Heart left ventricle (tissue), 16 donors: ENCODE measurements at regions not wholly inside any gene's neighbourhood (a gene's known extent, or its start where the extent isn't known, plus 50 kb on each side); places are given as distances from the start of the nearest gene placed in this dataset.
A peak's percentile ranks its signal among the peaks of the same experiment; 100 is the strongest.

Experiments
- ATAC-seq, 4 donors: fragments of 200-7000 bp; cut with Tn5 transposase; one replicate each; pipeline ENCODE4 v1.9.1; 2020 to 2022; ENCODE audit warnings: moderate library complexity in 4 of 4, mild to moderate bottlenecking in 3 of 4, moderate number of reproducible peaks in 1 of 4
- DNase-seq, 5 donors: peaks; one replicate each; pipeline ENCODE4 v3.0.0-alpha.2; 2020
- H3K27ac ChIP-seq, 12 donors: fragments of 200-600 bp; sonication (generic) in 4 of 12; one replicate each; pipeline versions ENCODE4 v1.5.0 to v1.8.0; 2016 to 2022; ENCODE audit warnings: mild to moderate bottlenecking in 2 of 12
- H3K27me3 ChIP-seq, 9 donors: fragments of 200-600 bp; sonication (generic) in 2 of 9; one replicate each; pipeline versions ENCODE4 v1.5.1 to v1.8.0; 2016 to 2022; ENCODE audit warnings: mild to moderate bottlenecking in 3 of 9
- H3K36me3 ChIP-seq, 9 donors: fragments of 200-600 bp; sonication (generic) in 2 of 9; one replicate each; pipeline versions ENCODE4 v1.5.0 to v1.8.0; 2018 to 2022; ENCODE audit warnings: mild to moderate bottlenecking in 2 of 9
- H3K4me1 ChIP-seq, 12 donors: fragments of 200-600 bp; sonication (generic) in 4 of 12; one replicate each; pipeline versions ENCODE4 v1.5.0 to v1.8.0; 2016 to 2022; ENCODE audit warnings: mild to moderate bottlenecking in 3 of 12
- H3K4me3 ChIP-seq, 12 donors: fragments of 200-600 bp; sonication (generic) in 4 of 12; one replicate each; pipeline versions ENCODE4 v1.5.0 to v1.8.0; 2017 to 2022; ENCODE audit warnings: mild to moderate bottlenecking in 9 of 12, moderate library complexity in 4 of 12
- H3K9me3 ChIP-seq, 12 donors: fragments of 200-600 bp; sonication (generic) in 4 of 12; one replicate each; pipeline versions ENCODE4 v1.5.0 to v1.8.0; 2016 to 2022; ENCODE audit warnings: mild to moderate bottlenecking in 1 of 12
- POLR2A ChIP-seq, 2 donors: fragments of 450-650 bp; IDR thresholded peaks; one replicate each; pipeline ENCODE4 v1.6.1; 2017; ENCODE audit warnings: antibody characterized with exemption in 2 of 2, mild to moderate bottlenecking in 2 of 2, moderate library complexity in 2 of 2
- whole genome bisulfite sequencing, 4 donors: extraction: QIAGEN DNeasy Blood & Tissue Kit in 2 of 4; methylation state at CpG; one replicate each; pipeline versions ENCODE4 v1.1.5 to v1.1.7; 2013 to 2018; 5-methylcytosine and 5-hydroxymethylcytosine counted together
- intact Hi-C, 10 donors: fragments of 100-400 bp; cut with DNase I; formaldehyde crosslinking; loops; one replicate each; pipeline versions ENCODE4 v1.11.1 to v1.14.2; 2022
- TF ChIP-seq, protein P1 (sequence below), 12 donors: fragments of 200-600 bp; sonication (generic) in 4 of 12; IDR thresholded peaks; one replicate each; pipeline versions ENCODE4 v1.5.0 to v1.8.0; 2018 to 2022; ENCODE audit warnings: antibody characterized with exemption in 12 of 12, mild to moderate bottlenecking in 5 of 12
- donor health status: ischemic (EF 13 %, LVEDD 7.1; RV severe dilation, severe dysfunction).
- donor health status: healthy with polysubstance abuse.
- donor health status: DM: no; HTN: yes; CAD: no.
- donor health status: DM: no; HTN: no; CAD: no.
- donor health status: ischemic (EF 25% LVEDD 6.9; RV normal size, moderate dysfunction).
- donor health status: ischemic (EF 25% LVEDD 5.7; RV mildly dilated, moderate dysfunction).
- donor health status: healthy.
- donor health status: DM: yes; HTN: yes; CAD: no.
- donor health status: ischemic (EF 35%, LVEDD 5.7; RV mildly dilated, moderate dysfunction).
- donor health status: nonischemic (EF 11% LVEDD 7.7; RV severe dilation, severe dysfunction).
- donor health status: DM: yes; HTN: yes; CAD: no.
- donor health status: PGD.
- donor health status: ischemic (EF 29% LVEDD 5.4; RV normal size, mild dysfunction).
- donor health status: nonischemic (EF 23%, LVEDD 6.1; RV moderate dilation, normal function).

DNA sequence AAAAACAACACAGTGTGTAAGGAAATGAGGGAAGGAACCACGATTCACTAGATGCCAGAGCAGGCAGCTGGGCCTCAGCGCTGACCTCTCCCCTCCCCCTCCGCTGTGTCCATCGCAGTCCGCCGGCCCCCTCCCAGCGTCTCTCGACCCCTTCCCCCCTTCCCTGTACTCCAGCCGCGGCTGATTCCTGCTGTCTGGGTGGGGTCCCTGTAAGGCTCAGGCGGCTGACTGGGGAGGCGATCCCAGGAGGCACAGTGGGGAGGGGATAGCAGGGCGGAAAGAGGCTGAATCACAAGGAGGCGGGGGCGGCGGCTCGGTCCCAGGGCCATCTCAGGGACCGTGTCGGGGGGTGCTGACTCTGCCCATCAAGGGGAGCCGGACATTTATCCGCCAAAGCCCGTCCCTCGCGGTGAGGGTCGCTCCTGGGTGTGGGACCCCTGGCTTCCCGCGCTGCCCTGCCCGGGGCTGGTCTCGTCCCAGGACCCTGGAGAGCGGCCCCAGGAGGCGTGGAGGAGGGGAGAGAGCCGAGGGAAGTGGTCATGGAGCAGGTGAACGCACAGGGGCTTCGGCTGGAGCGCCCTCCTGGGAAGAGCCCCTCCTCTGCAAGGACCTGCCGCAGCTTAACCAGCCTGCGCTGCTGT, 241.9 kb downstream of the PTPRU start:
- intact Hi-C loops = no loop called here
- H3K4me1 ChIP-seq = no peaks in the 10 kb centered on the region
- no peak for TF ChIP-seq POLR2A (IDR thresholded peaks at IDR 0.05)
- TF ChIP-seq, protein P1, sequence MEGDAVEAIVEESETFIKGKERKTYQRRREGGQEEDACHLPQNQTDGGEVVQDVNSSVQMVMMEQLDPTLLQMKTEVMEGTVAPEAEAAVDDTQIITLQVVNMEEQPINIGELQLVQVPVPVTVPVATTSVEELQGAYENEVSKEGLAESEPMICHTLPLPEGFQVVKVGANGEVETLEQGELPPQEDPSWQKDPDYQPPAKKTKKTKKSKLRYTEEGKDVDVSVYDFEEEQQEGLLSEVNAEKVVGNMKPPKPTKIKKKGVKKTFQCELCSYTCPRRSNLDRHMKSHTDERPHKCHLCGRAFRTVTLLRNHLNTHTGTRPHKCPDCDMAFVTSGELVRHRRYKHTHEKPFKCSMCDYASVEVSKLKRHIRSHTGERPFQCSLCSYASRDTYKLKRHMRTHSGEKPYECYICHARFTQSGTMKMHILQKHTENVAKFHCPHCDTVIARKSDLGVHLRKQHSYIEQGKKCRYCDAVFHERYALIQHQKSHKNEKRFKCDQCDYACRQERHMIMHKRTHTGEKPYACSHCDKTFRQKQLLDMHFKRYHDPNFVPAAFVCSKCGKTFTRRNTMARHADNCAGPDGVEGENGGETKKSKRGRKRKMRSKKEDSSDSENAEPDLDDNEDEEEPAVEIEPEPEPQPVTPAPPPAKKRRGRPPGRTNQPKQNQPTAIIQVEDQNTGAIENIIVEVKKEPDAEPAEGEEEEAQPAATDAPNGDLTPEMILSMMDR (IDR thresholded peaks at IDR 0.05) = no peak
- no peak for DNase-seq
- ATAC-seq = peak in 1 of 4 donors; percentile 33
- no peak overlapping the region for H3K4me3 ChIP-seq
- H3K27me3 ChIP-seq = peaks cover 6 to 67% (median 29%) of the 10 kb centered on the region in 9 donors
- 3 to 5% (median 3%) methylated on average over 18 to 37 of the region's 37 CpGs for WGBS, 4 donors
- no peaks in the 10 kb centered on the region for H3K36me3 ChIP-seq
- no peak overlapping the region for H3K27ac ChIP-seq
- H3K9me3 ChIP-seq = peaks cover 0 to 5% (median 0%) of the 10 kb centered on the region in 12 donors

DNA sequence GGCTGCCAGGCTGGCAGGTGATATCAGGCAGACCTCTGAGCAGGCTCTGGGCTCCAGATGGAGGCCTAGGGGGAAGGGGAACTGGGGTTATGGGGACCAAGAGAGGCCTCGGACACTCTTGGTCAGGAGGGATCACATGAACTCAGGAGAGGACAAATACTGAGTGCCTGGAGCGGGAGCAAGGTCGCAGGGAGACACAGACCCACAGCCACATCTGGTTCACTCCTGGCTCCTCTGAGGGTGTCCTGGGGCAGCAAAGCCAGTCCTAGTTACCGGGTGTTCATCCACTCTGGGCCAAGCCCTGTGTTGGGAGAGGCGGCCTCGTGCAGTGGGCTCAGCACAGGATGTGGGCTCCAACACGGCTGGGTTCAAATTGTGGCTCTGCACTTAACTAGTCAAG, 239.0 kb downstream of the PTPRU start:
- no peak for ATAC-seq
- WGBS, 4 donors = 53 to 59% (median 58%) methylated on average over 7 of the region's 7 CpGs
- Histone ChIP-seq H3K27ac (no peak overlapping the region), H3K36me3 (no peaks in the 10 kb centered on the region), H3K4me1 (no peaks in the 10 kb centered on the region), H3K4me3 (no peak overlapping the region), H3K9me3 (no peaks in the 10 kb centered on the region), H3K27me3 (peaks cover 6 to 81% (median 34%) of the 10 kb centered on the region in 9 donors)
- no peak for DNase-seq
- intact Hi-C loops = no loop called here
- TF ChIP-seq, protein P1 (IDR thresholded peaks at IDR 0.05) = no peak
- TF ChIP-seq POLR2A (IDR thresholded peaks at IDR 0.05) = no peak

DNA sequence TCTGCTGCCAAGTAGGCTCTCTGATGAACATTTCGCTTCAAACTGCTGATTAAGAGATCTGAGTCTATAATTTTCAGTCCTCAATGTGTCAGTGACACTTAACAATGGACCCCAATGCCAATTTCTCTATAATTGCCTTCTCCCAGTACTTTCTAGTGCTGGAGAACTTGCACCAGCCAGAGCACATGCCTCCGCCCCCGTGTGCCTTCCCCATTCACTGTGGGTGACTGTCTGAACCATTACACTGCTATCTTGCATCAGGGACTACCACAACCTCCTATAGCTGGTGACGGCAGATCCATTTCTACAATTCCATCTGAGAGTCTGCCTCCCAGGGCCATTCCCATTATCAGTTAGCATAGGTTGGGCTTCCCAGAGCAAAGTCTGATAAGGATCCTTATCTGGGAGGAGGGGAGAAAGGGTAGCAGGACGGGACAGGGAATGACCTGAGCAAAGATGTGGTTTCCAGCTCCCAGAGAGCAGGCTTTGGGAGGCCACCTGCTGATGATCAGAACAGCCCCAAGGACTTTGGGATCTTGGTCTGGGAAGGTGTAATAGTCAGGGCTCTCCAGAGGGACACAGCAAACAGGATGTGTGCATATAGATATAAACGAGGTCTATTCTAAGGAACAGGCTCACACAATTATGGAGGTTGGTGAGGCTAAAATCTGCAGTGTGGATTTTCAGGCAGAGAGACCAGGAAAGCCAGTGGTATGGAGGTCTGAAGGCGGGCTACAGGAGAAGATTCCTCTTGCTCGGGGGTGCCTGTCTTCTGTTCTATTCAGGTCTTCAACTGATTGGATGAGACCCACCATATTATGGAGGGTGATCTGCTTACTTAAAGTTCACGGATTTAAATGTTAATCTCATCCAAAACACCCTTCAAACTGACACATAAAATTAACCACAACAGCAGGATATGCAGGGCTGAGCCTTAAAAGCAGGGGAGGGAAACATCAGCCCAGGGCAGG, 238.2 kb downstream of the PTPRU start:
- H3K36me3 ChIP-seq = no peaks in the 10 kb centered on the region
- H3K27me3 ChIP-seq = peaks cover 6 to 74% (median 34%) of the 10 kb centered on the region in 9 donors
- H3K4me3 ChIP-seq = no peak overlapping the region
- intact Hi-C loops = no loop called here
- TF ChIP-seq POLR2A (IDR thresholded peaks at IDR 0.05) = no peak
- TF ChIP-seq, protein P1 (IDR thresholded peaks at IDR 0.05) = no peak
- H3K9me3 ChIP-seq = no peaks in the 10 kb centered on the region
- no peaks in the 10 kb centered on the region for H3K4me1 ChIP-seq
- ATAC-seq (no peak), DNase-seq (no peak)
- WGBS, 4 donors = 37 to 58% (median 46%) methylated on average over 9 of the region's 9 CpGs
- H3K27ac ChIP-seq = no peak overlapping the region

DNA sequence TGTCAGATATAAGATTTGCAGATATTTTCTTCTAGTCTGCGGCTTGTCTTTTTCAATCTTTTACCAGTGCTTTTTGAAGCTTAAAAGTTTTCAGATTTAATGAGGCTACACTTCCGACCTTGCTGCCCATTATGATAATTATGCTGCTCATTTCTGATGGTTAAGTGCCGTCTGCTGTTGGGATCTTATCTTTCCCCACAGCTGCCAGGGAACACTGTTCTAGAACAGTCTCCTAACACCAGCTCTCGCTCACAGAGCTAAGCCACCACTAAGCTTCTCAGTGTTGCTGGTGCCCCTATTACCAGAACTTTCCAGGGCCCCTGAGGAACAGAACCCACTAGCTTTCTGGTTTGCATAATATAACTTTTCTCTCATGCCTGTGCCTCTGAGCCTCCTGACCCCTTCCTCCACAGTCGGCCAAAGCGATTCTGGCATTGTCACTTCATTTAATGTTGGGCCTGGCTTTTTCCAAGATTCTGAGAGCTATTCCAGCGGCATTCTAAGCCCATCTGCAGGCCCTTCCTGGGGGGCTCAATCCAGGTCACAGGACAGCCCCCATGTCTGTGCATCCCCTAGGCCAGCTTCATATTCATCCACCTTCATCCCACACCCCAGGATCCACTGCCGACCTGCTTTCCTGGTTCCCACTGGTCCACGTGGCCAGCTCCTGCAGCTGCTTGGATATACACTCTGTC, 237.0 kb downstream of the PTPRU start:
- intact Hi-C loops = no loop called here
- DNase-seq (no peak), ATAC-seq (no peak)
- TF ChIP-seq, protein P1 (IDR thresholded peaks at IDR 0.05) = no peak
- no peak for TF ChIP-seq POLR2A (IDR thresholded peaks at IDR 0.05)
- no peaks in the 10 kb centered on the region for H3K9me3 ChIP-seq
- H3K36me3 ChIP-seq = no peaks in the 10 kb centered on the region
- peaks cover 0 to 62% (median 25%) of the 10 kb centered on the region in 9 donors for H3K27me3 ChIP-seq
- 63 to 69% (median 66%) methylated on average over 9 of the region's 9 CpGs for WGBS, 4 donors
- H3K4me1 ChIP-seq = no peaks in the 10 kb centered on the region
- no peak overlapping the region for H3K27ac ChIP-seq
- no peak overlapping the region for H3K4me3 ChIP-seq
